Stimulated activated CD8-positive, alpha-beta memory T cell treated with anti-CD3 and anti-CD28 coated beads, Interleukin-15, amount 100 ng/mL, for 48 hours (primary cell): ENCODE measurements at regions not wholly inside any gene's neighbourhood (a gene's known extent, or its start where the extent isn't known, plus 50 kb on each side); places are given as distances from the start of the nearest gene placed in this dataset.
"Not testable (repeated sequence)": the region's sequence is repeated elsewhere in the genome, so short reads cannot be mapped to it uniquely, and the experiment has no call there.

Experiments
- DNase-seq, 2 donors: peaks; one replicate each; pipeline ENCODE4 v3.0.0-alpha.2; 2020; ENCODE audit warnings: low read depth in 2 of 2

DNA sequence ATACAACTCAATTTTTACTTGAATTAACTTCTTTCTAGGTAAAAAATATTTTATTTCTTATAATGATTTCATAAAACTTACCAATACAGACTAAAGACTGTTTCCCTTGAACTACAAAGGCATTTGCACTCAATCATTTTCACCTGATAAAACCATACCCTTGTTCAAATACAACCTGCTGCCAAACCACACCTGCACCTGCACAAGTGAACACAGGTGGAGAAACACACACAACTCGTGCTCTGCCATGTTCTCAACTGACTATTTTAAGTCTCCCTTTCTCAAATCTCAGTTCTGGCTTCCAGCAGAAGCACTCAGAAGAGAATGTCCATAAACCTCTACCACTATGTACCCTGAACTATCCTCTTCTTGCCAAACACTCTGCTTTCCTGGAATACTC is 1892.1 kb downstream of the MAT2B start:
- DNase-seq = no peak

DNA sequence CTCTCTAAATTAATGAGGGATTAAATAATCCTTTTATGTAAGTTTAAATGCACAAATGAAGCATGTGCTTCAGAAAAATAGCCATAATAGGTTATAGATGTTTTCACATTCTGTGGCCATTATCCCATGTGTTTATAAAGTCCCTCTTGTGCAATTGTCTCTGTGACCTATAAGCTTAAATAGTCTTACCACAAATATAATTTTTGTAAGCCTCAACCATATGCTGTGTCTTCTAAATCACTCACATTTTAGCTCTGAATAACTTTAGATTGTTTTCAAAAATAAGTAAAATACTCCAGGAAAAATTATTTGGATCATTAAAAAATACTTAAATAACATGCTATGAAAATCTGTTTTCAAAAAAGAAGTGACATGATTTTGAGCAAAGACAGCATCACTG is 1894.7 kb downstream of the MAT2B start:
- no peak for DNase-seq

- no peak for DNase-seq
These were observed 1899.5 kb downstream of the MAT2B start for GRCh38 chr5:165404917-165405316.

GRCh38 chr5:165405340-165405739 is 1899.9 kb downstream of the MAT2B start:
- no peak for DNase-seq

DNA sequence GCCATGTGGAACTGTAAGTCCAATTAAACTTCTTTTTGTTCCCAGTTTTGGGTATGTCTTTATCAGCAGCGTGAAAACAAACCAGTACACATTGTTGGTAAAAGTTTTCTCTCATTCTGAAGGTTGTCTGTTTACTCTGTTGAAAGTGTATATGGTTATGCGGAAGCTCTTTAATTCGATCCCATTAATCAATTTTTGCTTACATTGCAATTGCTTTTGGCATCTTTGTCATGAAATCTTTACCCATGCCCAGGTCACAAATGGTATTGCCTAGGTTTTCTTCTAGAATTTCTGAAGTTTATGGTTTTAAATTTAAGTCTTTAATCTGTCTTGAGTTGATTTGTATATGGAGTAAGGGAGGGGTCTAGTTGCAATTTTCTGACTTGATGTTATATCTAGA is 1901.9 kb downstream of the MAT2B start:
- DNase-seq = no peak

DNA sequence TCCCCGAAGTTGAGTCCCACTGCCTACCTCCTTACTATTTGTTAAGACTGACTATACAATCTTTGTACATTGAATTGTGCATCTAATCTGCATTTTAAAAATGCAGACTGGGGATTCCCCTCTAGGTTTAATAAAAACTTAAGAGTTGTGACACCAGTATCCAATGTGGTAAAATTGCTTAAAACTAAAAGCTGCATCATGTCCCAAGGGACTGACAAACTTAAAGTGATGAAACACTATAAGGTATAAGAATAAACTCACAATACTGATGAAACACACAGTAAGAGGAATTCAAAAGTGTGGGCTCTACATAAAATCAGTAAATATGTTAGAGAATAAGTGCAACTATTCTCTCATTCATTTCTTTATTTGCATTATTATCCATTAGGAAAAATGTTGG is 1905.1 kb downstream of the MAT2B start:
- DNase-seq = no peak

GRCh38 chr5:165411532-165411931 is 1906.1 kb downstream of the MAT2B start:
- not testable (repeated sequence) for DNase-seq

DNA sequence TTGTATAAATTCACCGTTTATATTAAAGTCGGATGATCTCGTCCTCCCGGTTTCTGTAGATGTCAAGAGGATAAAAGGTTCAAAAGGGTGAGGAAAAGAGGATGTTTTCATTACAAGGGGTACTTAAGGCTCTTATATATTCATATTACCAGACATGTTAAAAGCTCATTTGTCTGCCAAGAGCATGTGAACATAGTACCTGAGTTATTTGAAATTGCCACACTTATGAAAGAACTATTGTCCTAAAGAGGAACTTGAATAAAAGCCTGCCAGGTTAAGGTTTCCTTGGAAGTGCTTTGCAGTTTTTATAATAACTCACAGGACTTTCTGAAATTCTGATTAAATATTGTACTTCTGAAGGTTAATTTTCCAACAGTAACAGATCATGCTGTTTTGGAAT is 1915.1 kb downstream of the MAT2B start:
- DNase-seq = no peak

- no peak for DNase-seq
These were observed 1918.4 kb downstream of the MAT2B start for GRCh38 chr5:165423697-165424299.

- DNase-seq = no peak
These were observed 1920.2 kb downstream of the MAT2B start for GRCh38 chr5:165425594-165425993.

DNA sequence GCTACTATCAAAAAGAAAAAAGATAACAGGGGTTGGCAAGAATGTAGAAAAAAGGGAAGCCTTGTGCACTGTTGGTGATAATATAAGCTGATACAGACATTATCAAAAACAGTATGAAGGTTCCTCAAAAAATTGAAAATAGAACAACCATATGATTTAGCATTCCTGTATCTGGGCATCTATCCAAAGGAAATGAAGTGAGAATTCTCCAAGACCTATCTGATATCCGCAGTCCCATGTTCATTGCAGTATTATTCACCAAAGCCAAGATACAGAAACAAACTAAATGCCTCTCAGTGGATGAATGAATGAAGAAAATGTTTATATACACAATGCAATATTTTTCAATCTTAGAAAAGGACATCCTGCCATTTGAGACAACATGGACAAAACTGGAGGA is 1943.3 kb downstream of the MAT2B start:
- DNase-seq = no peak

- DNase-seq = no peak
These were observed 1952.6 kb downstream of the MAT2B start for GRCh38 chr5:165457859-165458481.

- DNase-seq = no peak
These were observed 1953.8 kb downstream of the MAT2B start for GRCh38 chr5:165459232-165459631.

GRCh38 chr5:165460911-165461310 is 1955.5 kb downstream of the MAT2B start:
- DNase-seq = no peak

GRCh38 chr5:165477546-165477945 is 1972.1 kb downstream of the MAT2B start:
- DNase-seq = no peak

DNA sequence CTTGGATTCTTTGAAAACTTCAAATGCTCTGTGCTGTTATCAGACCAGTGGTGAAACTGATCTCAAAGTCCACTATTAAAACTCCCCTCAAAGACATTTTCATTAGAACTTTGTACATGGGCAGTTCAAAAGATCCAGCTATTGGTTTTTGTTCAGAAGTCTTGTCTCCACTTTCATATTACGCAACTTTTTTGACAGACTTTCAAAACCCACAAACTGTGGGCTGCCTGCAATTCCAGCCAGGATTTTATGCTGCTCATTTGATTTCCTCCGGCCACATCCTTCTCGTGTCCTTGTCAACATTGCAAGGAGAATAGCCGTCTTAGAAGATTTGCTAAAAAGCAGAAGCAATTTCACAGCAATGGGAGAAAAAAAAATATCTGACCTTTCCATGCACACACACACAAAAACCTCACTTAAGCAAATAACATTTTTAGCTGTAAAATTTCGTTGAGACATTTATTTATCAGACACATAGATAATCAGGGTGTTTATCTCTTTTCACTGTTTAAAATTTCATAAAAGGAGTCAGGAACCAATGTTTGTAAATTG is 1990.5 kb downstream of the MAT2B start:
- no peak for DNase-seq

DNA sequence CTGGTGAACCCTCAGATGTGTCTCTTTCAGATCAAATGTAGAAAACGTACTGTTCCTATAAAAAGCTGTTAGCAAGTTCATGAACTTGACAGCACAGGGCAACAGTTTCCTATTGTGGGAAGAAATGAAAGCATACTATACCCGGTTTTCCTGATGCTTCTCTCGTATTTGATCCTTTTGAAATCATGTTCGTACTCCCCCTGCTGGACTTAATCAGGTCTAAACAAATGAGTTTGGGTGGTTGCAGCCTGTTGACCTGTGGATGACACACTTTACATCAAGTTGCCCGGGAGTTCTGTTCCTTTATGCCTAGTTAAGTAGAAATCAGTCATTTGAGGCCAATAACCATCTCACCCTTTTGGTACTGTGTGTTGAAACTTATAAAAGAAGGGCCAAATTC is 1992.3 kb downstream of the MAT2B start:
- no peak for DNase-seq

DNA sequence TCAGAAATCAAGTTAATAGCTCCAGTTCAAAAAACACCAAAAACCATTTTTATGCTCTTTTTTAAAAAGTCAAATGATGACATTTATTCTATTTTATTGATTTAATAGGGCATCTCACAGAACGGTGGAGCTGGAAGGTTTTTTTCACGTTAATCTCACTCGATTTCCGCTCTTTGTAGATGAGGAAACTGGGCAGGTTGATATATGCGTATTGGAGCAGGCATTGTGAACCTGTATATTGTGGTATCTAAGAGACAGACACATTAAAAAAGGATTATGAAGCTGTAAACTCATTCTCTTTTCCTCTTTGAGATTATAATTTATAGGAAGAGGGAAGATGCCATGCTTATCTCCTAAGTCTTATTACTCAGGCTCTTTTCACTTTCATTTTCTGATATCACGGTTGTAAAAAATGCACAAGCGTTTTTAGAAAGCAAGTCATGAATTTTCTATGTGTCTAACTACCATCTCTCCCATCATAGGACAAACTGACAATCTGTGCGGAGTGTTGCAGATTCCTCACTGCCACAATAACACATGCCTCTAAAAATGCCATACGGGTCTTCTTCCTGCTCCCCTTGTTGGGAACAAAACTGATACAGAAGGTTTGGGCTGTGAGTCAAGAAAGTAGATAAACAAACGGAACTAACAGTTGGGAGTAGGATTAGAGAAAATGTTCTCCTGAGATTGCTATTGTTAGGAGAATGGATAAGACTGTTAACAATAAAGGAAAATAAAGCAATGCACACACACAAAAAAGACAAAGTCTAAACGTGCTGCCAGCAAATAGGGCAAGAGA is 1997.7 kb downstream of the MAT2B start:
- DNase-seq = no peak

- DNase-seq = no peak
These were observed 1999.3 kb downstream of the MAT2B start for GRCh38 chr5:165504674-165505073.

DNA sequence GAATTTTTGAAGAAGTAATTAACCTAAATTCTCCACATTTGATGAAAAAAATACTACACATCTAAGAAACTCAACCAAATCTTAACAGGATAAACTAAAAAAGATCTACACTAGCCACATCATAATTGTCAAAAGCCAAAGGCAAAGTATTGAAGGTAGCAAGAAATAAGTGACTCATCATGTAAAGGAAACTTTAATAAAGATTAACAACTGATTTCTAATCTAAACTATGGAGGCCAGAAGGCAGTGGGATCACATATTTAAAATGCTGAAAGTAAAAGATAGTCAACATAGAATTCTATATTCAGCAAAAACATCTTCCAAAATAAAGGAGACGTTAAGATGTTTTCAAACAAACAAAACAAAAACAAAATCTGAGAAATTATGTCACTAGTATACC is 2002.9 kb downstream of the MAT2B start:
- no peak for DNase-seq

DNA sequence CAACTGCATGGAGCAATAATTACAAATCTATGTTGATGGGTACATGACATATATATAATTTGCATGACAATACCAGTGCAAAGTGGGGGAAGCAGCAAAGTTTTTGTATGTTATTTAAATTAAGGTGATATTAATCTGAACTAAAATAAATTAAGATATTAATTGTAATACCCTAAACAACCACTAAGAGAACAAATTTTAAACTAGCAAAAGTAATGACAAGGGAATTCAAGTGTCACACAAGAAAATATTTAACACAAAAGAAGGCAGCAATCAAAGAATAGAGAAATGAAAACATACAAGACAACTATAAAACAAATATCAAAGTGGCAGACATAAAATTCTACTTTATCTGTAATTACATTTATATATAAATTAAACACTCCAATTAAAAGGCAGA is 2003.4 kb downstream of the MAT2B start:
- DNase-seq = no peak

GRCh38 chr5:165521816-165522610 is 2016.6 kb downstream of the MAT2B start:
- DNase-seq = no peak
